Peyer's patch (tissue), 4 donors: ENCODE measurements at regions not wholly inside any gene's neighbourhood (a gene's known extent, or its start where the extent isn't known, plus 50 kb on each side); places are given as distances from the start of the nearest gene placed in this dataset.

Source experiments
- POLR2A ChIP-seq, 2 donors: fragments of 450-650 bp; IDR thresholded peaks; one replicate each; pipeline ENCODE4 v1.5.1; 2017; ENCODE audit warnings: antibody characterized with exemption in 2 of 2, mild to moderate bottlenecking in 2 of 2, moderate library complexity in 2 of 2
- TF ChIP-seq, protein P1 (sequence below), 6 experiments: fragments of 450-650 bp in 4 of 6; fragments of 200-600 bp in 2 of 6; sonication (generic) in 1 of 6; IDR thresholded peaks; one replicate each; pipeline ENCODE4 v1.5.1; 2017 to 2019; ENCODE audit warnings: antibody characterized with exemption in 6 of 6, mild to moderate bottlenecking in 3 of 6, moderate library complexity in 1 of 6

DNA sequence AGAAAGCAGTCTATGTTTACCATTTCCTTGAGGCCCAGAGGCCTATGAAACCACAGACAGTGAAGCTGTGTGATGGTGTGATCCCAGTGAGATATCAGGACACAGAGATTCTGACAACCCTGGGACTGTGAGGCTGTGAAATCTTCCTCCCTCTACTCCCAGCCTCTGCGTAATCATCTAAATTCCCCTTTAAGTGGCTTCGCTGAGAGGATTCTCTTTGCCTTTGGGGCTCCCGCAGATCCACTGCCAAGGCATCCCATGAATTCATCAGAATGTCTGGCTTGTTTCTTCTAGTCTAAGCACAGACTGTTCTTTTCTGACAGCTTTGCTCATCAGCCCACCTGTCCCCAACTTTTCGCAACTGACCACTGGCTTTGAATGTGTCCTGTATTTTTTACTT, 901.2 kb upstream of the NR2F2 start:
- TF ChIP-seq, protein P1, sequence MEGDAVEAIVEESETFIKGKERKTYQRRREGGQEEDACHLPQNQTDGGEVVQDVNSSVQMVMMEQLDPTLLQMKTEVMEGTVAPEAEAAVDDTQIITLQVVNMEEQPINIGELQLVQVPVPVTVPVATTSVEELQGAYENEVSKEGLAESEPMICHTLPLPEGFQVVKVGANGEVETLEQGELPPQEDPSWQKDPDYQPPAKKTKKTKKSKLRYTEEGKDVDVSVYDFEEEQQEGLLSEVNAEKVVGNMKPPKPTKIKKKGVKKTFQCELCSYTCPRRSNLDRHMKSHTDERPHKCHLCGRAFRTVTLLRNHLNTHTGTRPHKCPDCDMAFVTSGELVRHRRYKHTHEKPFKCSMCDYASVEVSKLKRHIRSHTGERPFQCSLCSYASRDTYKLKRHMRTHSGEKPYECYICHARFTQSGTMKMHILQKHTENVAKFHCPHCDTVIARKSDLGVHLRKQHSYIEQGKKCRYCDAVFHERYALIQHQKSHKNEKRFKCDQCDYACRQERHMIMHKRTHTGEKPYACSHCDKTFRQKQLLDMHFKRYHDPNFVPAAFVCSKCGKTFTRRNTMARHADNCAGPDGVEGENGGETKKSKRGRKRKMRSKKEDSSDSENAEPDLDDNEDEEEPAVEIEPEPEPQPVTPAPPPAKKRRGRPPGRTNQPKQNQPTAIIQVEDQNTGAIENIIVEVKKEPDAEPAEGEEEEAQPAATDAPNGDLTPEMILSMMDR (IDR thresholded peaks at IDR 0.05), result no peak
- no peak for TF ChIP-seq POLR2A (IDR thresholded peaks at IDR 0.05)
